GM12874 (cell line): ENCODE measurements at regions not wholly inside any gene's neighbourhood (a gene's known extent, or its start where the extent isn't known, plus 50 kb on each side); places are given as distances from the start of the nearest gene placed in this dataset.

ENCODE experiments used
- TF ChIP-seq, protein P1 (sequence below): IDR thresholded peaks from 2 replicates; pipeline ENCODE4 v1.5.1; 2011; ENCODE audit warnings: low read depth, mild to moderate bottlenecking, control low read depth, low read length, moderate library complexity; ENCODE audit not compliant: insufficient read depth

DNA sequence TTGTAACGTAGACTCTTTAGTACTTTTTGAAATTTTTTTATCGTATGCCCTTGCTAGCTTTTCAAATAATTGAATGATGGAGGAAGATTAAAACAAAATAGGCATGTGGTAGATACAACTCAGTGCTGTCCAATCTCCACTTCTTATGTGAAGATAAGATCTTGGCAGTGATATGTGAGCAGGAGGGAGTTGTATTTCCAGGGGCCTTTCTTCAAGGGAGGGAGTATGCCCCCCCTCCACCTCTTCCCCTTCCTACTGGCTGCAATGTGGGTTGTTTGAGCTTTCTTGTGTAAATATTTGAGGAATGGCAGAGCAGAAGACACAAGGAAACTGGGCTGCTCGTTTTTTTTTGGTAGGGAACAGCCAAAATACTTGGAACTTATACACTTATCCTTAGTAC, 374.9 kb downstream of the PSAT1 start:
- TF ChIP-seq, protein P1, sequence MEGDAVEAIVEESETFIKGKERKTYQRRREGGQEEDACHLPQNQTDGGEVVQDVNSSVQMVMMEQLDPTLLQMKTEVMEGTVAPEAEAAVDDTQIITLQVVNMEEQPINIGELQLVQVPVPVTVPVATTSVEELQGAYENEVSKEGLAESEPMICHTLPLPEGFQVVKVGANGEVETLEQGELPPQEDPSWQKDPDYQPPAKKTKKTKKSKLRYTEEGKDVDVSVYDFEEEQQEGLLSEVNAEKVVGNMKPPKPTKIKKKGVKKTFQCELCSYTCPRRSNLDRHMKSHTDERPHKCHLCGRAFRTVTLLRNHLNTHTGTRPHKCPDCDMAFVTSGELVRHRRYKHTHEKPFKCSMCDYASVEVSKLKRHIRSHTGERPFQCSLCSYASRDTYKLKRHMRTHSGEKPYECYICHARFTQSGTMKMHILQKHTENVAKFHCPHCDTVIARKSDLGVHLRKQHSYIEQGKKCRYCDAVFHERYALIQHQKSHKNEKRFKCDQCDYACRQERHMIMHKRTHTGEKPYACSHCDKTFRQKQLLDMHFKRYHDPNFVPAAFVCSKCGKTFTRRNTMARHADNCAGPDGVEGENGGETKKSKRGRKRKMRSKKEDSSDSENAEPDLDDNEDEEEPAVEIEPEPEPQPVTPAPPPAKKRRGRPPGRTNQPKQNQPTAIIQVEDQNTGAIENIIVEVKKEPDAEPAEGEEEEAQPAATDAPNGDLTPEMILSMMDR = no peak

DNA sequence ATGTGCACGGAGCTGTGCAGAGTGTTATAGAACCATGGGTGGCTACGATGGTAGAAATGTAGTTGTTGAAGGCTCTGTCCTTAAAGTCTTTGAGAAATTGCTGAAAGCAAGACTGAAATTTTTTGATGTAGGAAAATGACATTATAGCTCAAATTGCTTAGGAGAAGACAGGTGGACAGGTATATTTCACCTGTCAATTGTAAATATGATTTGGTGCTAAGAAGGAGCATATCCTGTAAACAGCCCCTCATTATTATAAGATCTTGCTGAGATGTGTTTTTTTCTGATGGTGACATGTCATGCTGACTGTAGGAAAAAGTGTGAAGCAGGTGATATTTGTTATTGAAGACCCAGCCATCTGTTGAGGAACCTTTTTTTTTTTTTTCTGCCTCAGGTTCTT, 377.9 kb downstream of the PSAT1 start:
- TF ChIP-seq, protein P1 = no peak

DNA sequence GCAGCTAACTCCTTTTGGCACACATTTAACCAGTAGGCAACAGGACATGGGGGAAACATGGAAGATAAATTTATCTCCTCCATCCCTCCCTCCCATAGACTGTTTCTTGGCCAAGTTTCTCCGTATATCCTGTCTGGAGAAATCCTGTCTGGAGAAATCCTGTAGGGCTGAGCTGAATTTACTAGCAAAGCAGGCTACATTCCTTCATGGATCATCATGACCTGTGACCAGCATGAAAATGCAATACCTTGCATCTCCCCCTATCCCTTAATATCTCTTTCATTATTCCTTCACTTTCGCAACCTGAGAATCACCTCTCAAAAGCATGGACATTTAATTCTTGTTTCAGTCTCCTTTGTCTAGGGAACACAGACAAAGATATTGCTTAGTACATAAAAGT, 379.1 kb downstream of the PSAT1 start:
- TF ChIP-seq, protein P1 = no peak

DNA sequence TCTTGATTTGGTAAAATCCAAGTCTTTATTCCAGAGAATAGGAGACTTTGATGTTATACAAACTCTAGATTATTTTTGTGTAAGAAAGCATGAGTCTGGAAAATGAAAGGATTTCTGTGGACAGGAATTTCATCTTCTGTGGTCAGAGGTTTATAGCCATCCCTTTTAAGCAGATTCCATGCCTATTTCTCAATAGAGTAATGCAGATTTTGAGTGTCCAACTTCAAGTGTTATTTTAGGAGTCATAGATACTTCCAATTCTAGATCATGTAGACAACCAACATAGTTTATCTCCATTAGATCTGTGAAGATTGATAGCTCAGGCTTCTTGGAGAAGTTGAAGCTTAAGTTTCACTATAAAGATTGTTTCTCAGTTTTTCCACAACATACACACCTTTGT, 379.7 kb downstream of the PSAT1 start:
- TF ChIP-seq, protein P1 = no peak

DNA sequence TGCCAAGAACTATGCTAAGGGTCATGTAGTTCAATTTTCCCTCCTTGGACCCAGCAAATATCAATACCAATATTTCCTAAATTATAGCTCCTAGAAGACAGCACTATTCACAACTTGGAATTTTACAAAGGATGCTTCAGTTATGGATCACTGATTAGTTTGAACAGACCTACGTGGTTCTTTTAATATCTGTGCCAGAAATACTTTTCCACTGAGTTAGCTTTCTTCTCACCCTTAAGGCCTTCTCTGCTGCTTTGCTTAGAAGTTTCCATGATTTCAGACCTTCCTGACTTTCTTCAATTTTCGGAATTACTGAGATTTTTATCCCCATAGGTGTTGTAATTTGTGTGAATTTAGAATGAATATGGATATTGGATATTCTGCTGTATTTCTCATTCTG, 380.4 kb downstream of the PSAT1 start:
- TF ChIP-seq, protein P1 = no peak

DNA sequence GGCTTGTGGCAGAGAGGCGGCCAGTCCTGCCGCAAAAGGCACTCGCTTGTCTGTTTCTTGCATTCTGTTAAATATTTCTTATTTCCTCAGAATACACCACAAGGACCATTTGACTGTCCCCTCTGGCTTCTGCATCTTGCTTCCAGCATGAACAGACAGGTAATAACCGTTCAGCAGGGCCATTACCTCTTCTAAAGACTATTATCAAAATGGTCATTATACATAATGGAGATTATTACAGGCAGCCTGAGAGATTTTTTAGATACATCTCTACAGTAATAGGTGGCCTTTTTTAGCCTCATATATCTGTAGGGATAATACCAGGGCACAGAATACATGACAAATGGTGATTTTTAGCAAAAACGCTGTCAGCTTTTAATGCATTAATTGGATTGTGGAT, 382.0 kb downstream of the PSAT1 start:
- TF ChIP-seq, protein P1 = no peak

DNA sequence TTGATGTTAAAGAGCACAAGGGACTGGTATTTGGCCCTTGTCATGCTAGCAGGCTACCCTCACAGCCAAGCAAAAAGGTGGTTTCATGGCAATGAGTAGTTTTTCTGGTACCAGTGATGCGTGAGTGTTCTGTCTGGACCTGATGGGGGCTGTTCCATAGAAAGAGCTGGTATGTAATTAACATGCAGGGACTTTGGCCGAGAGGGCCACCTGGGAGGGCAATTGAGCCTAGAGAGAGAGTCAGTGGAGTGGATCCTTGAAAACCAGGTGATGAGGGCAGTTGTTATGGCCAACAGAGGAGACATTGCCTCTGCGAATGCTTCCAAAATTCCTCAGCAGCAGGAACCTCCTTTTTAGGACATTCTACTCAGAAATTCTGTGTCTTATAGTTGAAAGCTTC, 383.3 kb downstream of the PSAT1 start:
- TF ChIP-seq, protein P1 = no peak

DNA sequence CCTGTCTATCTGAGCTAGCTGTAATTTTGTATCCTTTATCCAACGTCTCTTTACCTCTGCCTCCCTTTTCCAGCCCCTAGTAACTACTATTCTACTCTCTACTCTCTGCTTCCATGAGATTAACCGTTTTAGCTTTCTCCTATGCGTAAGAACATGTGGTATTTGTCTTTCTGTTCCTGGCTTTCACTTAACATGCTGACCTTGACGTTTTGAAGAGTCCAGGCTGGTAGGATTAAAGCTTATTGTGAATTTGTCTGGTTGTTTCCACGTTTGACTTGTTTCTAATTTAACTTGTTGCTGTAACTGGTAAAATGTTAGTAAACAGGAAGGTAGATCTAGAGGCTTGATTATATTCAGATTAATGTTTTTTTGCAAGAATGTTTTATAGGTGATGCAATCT, 385.3 kb downstream of the PSAT1 start:
- TF ChIP-seq, protein P1 = no peak
